H1 (cell line): ENCODE measurements at regions not wholly inside any gene's neighbourhood (a gene's known extent, or its start where the extent isn't known, plus 50 kb on each side); places are given as distances from the start of the nearest gene placed in this dataset.

Experiments
- CTCF ChIA-PET: fragments of 300-600 bp; sonication (Branson Sonifier 250); formaldehyde crosslinking; loops from one replicate; lab custom pipeline; 2021; ENCODE audit not compliant: partially characterized antibody; lab: Charles Lee
- POLR2A ChIA-PET: fragments of 300-600 bp; sonication (Branson Sonifier 250); formaldehyde crosslinking; loops from one replicate; lab custom pipeline; 2021; ENCODE audit warnings: inconsistent platforms; ENCODE audit not compliant: partially characterized antibody; lab: Charles Lee
- DNase-seq, 2 experiments: peaks; one replicate each; pipeline versions ENCODE4 v3.0.0 to v3.0.0-alpha.2; 2010 to 2022; ENCODE audit warnings: low spot score in 2 of 2, low read depth in 1 of 2, mixed read lengths in 1 of 2
- FAIRE-seq: peaks from 2 replicates; lab custom pipeline; 2011; peaks lifted over from hg19 to GRCh38; lab: Jason Lieb, UNC
- H2AFZ ChIP-seq: 2 replicates; pipeline ENCODE4 v1.8.1; 2012; ENCODE audit warnings: low read length, inconsistent platforms
- H2AK5ac ChIP-seq: 2 replicates; pipeline ENCODE4 v1.6.1; 2013; ENCODE audit warnings: low read depth, low read length
- H2BK120ac ChIP-seq: replicated peaks from 2 replicates; pipeline ENCODE3; 2013; ENCODE audit warnings: low read depth, low read length, inconsistent platforms
- H2BK12ac ChIP-seq: 2 replicates; pipeline ENCODE4 v1.6.1; 2013; ENCODE audit warnings: low read depth, low read length
- H2BK15ac ChIP-seq: 2 replicates; pipeline ENCODE4 v1.6.1; 2013; ENCODE audit warnings: low read length
- H2BK20ac ChIP-seq: 2 replicates; pipeline ENCODE4 v1.6.1; 2013; ENCODE audit warnings: low read length
- H2BK5ac ChIP-seq: 2 replicates; pipeline ENCODE4 v1.6.1; 2013; ENCODE audit warnings: low read depth, low read length
- H3K14ac ChIP-seq: 2 replicates; pipeline ENCODE4 v1.6.1; 2013; ENCODE audit warnings: inconsistent platforms; ENCODE audit not compliant: insufficient read length
- H3K18ac ChIP-seq: 2 replicates; pipeline ENCODE4 v1.6.1; 2013; ENCODE audit warnings: low read length; ENCODE audit errors: extremely low read depth
- H3K23ac ChIP-seq: 2 replicates; pipeline ENCODE4 v1.6.1; 2013; ENCODE audit warnings: inconsistent platforms; ENCODE audit not compliant: insufficient read length
- H3K23me2 ChIP-seq: 2 replicates; pipeline ENCODE4 v1.6.1; 2013; ENCODE audit warnings: low read depth, low read length
- H3K27ac ChIP-seq: 2 replicates; pipeline ENCODE4 v1.6.1; 2011; ENCODE audit warnings: low read depth, low read length, inconsistent platforms
- H3K27me3 ChIP-seq, 4 experiments: replicated peaks in 1 of 4; 1 replicate in 1 of 4; 2 replicates in 3 of 4; pipeline versions ENCODE4 v1.6.1 to v1.8.1; 2011 to 2013; ENCODE audit warnings: low read length in 3 of 4, mild to moderate bottlenecking in 3 of 4, inconsistent platforms in 2 of 4, mixed read lengths in 2 of 4, moderate library complexity in 1 of 4; ENCODE audit not compliant: control insufficient read depth in 3 of 4, insufficient read depth in 3 of 4; ENCODE audit errors: extremely low read depth in 1 of 4
- H3K36me3 ChIP-seq, 4 experiments: 2 replicates each; pipeline versions ENCODE4 v1.6.1 to v1.8.1; 2011 to 2013; ENCODE audit warnings: mild to moderate bottlenecking in 4 of 4, low read length in 3 of 4, moderate library complexity in 2 of 4, control low read depth in 1 of 4, inconsistent platforms in 1 of 4; ENCODE audit not compliant: insufficient read depth in 4 of 4, control insufficient read depth in 2 of 4
- H3K4ac ChIP-seq: replicated peaks from 2 replicates; pipeline ENCODE3; 2013; ENCODE audit warnings: low read length, low read depth, mixed read lengths, inconsistent platforms; ENCODE audit not compliant: insufficient read length
- H3K4me1 ChIP-seq, 4 experiments: replicated peaks in 1 of 4; 1 replicate in 1 of 4; 2 replicates in 3 of 4; pipeline versions ENCODE4 v1.6.1 to v1.8.1; 2011 to 2013; ENCODE audit warnings: low read length in 3 of 4, inconsistent platforms in 2 of 4, mixed read lengths in 1 of 4; ENCODE audit not compliant: insufficient read depth in 4 of 4, control insufficient read depth in 3 of 4
- H3K4me2 ChIP-seq, 2 experiments: 2 replicates each; pipeline versions ENCODE4 v1.6.1 to v1.8.1; 2011 to 2013; ENCODE audit warnings: low read depth in 2 of 2, low read length in 2 of 2, control low read depth in 1 of 2, inconsistent platforms in 1 of 2, mild to moderate bottlenecking in 1 of 2; ENCODE audit not compliant: insufficient read depth in 1 of 2
- H3K4me3 ChIP-seq, 4 experiments: fragments of 200-600, 300-600 bp in 1 of 4; sonication (generic), shearing (Covaris generic), sonication (Bioruptor Twin) in 1 of 4; 2 replicates each; pipeline versions ENCODE4 v1.5.1 to v1.8.1; 2011 to 2016; ENCODE audit warnings: low read length in 4 of 4, low read depth in 3 of 4, control low read depth in 2 of 4, inconsistent platforms in 2 of 4, mild to moderate bottlenecking in 2 of 4, mixed read lengths in 1 of 4, moderate library complexity in 1 of 4; ENCODE audit not compliant: insufficient read depth in 2 of 4; ENCODE audit errors: extremely low read depth in 1 of 4
- H3K56ac ChIP-seq: replicated peaks from 2 replicates; pipeline ENCODE3; 2013; ENCODE audit warnings: low read depth, mild to moderate bottlenecking, mixed read lengths, low read length, inconsistent platforms; ENCODE audit not compliant: insufficient read length
- H3K79me1 ChIP-seq: 2 replicates; pipeline ENCODE4 v1.6.1; 2013; ENCODE audit warnings: low read depth, low read length, control low read depth
- H3K79me2 ChIP-seq, 2 experiments: 2 replicates each; pipeline versions ENCODE4 v1.6.1 to v1.8.1; 2012 to 2013; ENCODE audit warnings: low read length in 2 of 2, mild to moderate bottlenecking in 2 of 2, inconsistent platforms in 1 of 2; ENCODE audit not compliant: insufficient read depth in 2 of 2, control insufficient read depth in 1 of 2
- H3K9ac ChIP-seq, 4 experiments: replicated peaks in 1 of 4; 1 replicate in 1 of 4; 2 replicates in 3 of 4; pipeline versions ENCODE4 v1.6.1 to v1.8.1; 2011 to 2013; ENCODE audit warnings: low read depth in 3 of 4, low read length in 3 of 4, control low read depth in 2 of 4, mild to moderate bottlenecking in 2 of 4, moderate library complexity in 2 of 4, inconsistent platforms in 1 of 4; ENCODE audit errors: extremely low read depth in 1 of 4
- H3K9me3 ChIP-seq, 2 experiments: 2 replicates each; pipeline versions ENCODE4 v1.6.1 to v1.8.1; 2012 to 2013; ENCODE audit warnings: mild to moderate bottlenecking in 2 of 2, moderate library complexity in 2 of 2, control low read depth in 1 of 2, inconsistent platforms in 1 of 2, low read depth in 1 of 2, low read length in 1 of 2, mixed read lengths in 1 of 2; ENCODE audit not compliant: insufficient read depth in 2 of 2
- H4K20me1 ChIP-seq, 2 experiments: replicated peaks in 1 of 2; 2 replicates each; pipeline versions ENCODE3 to v1.8.1; 2011 to 2013; ENCODE audit warnings: inconsistent platforms in 2 of 2, low read length in 2 of 2, mild to moderate bottlenecking in 1 of 2; ENCODE audit not compliant: insufficient read depth in 2 of 2, control insufficient read depth in 1 of 2
- H4K5ac ChIP-seq: 2 replicates; pipeline ENCODE4 v1.6.1; 2013; ENCODE audit warnings: low read length, low read depth, mixed read lengths, inconsistent platforms; ENCODE audit not compliant: insufficient read length
- H4K8ac ChIP-seq: 2 replicates; pipeline ENCODE4 v1.8.0; 2013; ENCODE audit warnings: mild to moderate bottlenecking, moderate library complexity, low read length, inconsistent platforms; ENCODE audit not compliant: insufficient read depth; ENCODE audit errors: extremely low read depth
- H4K91ac ChIP-seq: replicated peaks from 2 replicates; pipeline ENCODE3; 2013; ENCODE audit warnings: low read length, mixed read lengths, inconsistent platforms; ENCODE audit not compliant: insufficient read length
- BCL11A ChIP-seq, 2 experiments: IDR thresholded peaks; one replicate each; pipeline ENCODE4 v1.6.1; 2011; ENCODE audit warnings: low read depth in 2 of 2, low read length in 2 of 2, mild to moderate bottlenecking in 2 of 2
- WGBS, 2 experiments: shearing (Covaris generic) in 1 of 2; methylation state at CpG; one replicate each; pipeline versions ENCODE4 v1.1.6 to v1.1.7; 2013 to 2015; ENCODE audit warnings: low lambda C conversion rate in 2 of 2, mixed read lengths in 2 of 2, inconsistent platforms in 1 of 2, low coverage in 1 of 2, missing lambda C conversion rate in 1 of 2; ENCODE audit not compliant: insufficient replicate concordance in 2 of 2, insufficient coverage in 1 of 2, insufficient read length in 1 of 2; ENCODE audit errors: extremely low coverage in 1 of 2, missing lambda C conversion rate in 1 of 2; 5-methylcytosine and 5-hydroxymethylcytosine counted together

DNA sequence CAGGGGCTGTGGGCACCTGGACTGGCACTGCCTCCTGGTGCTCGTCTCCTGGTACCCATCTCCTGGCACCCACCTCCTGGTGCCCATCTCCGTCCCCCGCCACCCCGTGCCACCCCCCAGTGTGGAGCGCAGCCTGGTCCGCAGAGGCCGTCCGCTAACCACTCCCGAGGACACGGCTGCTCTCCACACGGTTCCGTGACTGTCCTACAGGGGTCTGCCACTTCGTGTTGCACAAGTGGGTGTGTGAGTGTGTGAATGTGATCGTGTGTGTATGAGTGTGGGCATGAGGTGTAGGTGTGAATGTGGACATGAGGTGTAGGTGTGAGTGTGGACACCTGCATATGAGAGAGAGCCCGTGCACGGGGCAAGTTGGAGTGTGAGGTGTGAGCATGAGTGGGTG, 119.4 kb upstream of the HS6ST1 start:
- Histone ChIP-seq H4K5ac (no peak overlapping the region), H2BK120ac (no peak overlapping the region), H4K20me1 (no peaks in the 10 kb centered on the region), H3K9ac (no peak overlapping the region), H3K79me2 (no peaks in the 10 kb centered on the region), H3K4me2 (no peak overlapping the region), H3K79me1 (no peaks in the 10 kb centered on the region), H3K9me3 (no peaks in the 10 kb centered on the region), H4K91ac (no peak overlapping the region), H3K27me3 (no peaks in the 10 kb centered on the region), H2BK12ac (peak overlapping the region; percentile 60; the same call in 1 of the 2 replicates), H3K36me3 (no peaks in the 10 kb centered on the region), H3K14ac (no peak overlapping the region), H3K4me3 (no peak overlapping the region), H3K23ac (no peak overlapping the region), H3K18ac (no peak overlapping the region; the same call in 1 of the 2 replicates), H2AK5ac (no peak overlapping the region), H4K8ac (no peak overlapping the region), H2AFZ (no peak overlapping the region)
- POLR2A ChIA-PET: no interaction called here
- CTCF ChIA-PET: no interaction called here
- 84% methylated on average over 15 of the region's 16 CpGs; no CpG with 5 or more reads in 1 of the 2 experiments for WGBS, 2 experiments
- TF ChIP-seq BCL11A (IDR thresholded peaks at IDR 0.05; ENCODE audit: low read depth in 2 of 2, low read length in 2 of 2): no peak
- TF ChIP-seq, all 59 proteins: peak for 0
- no peak overlapping the region for H3K56ac ChIP-seq
- peak overlapping the region; percentile 92; the same call in 1 of the 2 replicates for H2BK15ac ChIP-seq
- H3K4ac ChIP-seq: no peak overlapping the region
- H2BK5ac ChIP-seq: no peak overlapping the region
- H2BK20ac ChIP-seq: no peak overlapping the region
- no peaks in the 10 kb centered on the region for H3K23me2 ChIP-seq
- DNase-seq (peak in 1 of 2 experiments; percentile 24), FAIRE-seq (no peak)
- no peak overlapping the region for H3K27ac ChIP-seq
- H3K4me1 ChIP-seq: peaks cover 5 to 9% (median 8%) of the 10 kb centered on the region in 4 experiments; a peak in 5 of 7 replicates
